Activated CD8-positive, alpha-beta memory T cell treated with anti-CD3 and anti-CD28 coated beads, Interleukin-2, amount 50 U/mL, for 1 hour (primary cell): ENCODE measurements at regions not wholly inside any gene's neighbourhood (a gene's known extent, or its start where the extent isn't known, plus 50 kb on each side); places are given as distances from the start of the nearest gene placed in this dataset.

ENCODE experiments used
- DNase-seq: peaks from one replicate; pipeline ENCODE4 v3.0.0-alpha.2; 2020; ENCODE audit errors: extremely low read depth

DNA sequence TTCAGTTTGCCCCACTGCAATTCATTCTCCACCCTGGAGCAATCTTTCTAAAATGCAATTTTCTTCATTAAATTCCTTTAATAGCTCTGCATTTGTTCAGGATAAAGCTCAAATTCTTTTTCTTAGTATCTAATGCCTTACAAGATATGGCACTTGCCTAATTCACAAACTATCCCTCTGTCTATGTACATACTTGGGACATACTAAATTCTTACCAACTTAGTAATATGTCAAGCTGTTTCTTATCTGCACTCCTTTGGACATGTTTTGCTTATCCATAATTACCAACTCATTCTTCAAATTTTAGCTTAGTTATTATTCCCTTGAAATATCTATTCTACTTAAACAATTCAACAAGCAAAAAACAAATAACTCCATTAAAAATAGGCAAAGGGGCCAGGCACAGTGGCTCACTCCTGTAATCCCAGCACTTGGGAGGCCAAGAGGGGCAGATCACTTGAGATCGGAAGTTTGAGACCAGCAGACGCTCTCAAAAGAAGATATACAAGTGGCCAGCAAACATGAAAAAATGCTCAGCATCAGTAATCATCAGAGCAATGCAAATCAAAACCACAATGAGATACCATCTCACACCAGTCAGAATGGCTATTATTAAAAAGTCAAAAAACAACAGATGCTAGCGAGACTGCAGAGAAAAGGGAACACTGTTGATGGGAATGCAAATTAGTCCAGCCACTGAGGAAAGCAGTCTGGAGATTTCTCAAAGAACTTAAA lies 96.9 kb downstream of the FAM76B start:
- DNase-seq, result no peak

- DNase-seq, result no peak
Observed at GRCh38 chr11:95690100-95690499, 99.5 kb downstream of the FAM76B start.

GRCh38 chr11:95688501-95689222 lies 100.9 kb downstream of the FAM76B start:
- DNase-seq, result no peak

- no peak for DNase-seq
Observed at GRCh38 chr11:95688015-95688414, 101.6 kb downstream of the FAM76B start.

- no peak for DNase-seq
Observed at GRCh38 chr11:95686265-95686664, 103.3 kb downstream of the FAM76B start.

- DNase-seq, result no peak
Observed at GRCh38 chr11:95684701-95685100, 104.9 kb downstream of the FAM76B start.

- no peak for DNase-seq
Observed at GRCh38 chr11:95684170-95684569, 105.4 kb downstream of the FAM76B start.

DNA sequence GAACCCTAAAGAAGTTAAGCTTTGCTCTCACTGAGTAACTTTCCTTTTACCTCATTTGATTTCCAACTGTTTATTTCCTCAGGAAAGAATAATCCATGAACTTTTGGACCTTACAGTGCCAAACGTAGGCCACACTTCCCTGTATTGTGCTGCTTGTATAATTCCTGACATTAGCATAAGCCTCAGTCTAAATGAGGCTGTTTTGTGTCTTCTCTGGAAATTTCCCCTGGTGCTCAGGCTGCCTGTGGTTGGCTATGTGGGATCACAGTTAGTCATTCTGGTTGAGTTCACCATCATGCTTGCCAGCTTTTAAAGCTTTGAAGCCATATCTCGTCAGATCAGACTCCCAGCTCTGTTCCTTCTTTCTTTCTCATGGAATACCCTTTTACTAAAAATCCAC lies 107.0 kb downstream of the FAM76B start:
- DNase-seq, result no peak

GRCh38 chr11:95680169-95680929 lies 109.2 kb downstream of the FAM76B start:
- no peak for DNase-seq

- no peak for DNase-seq
Observed at GRCh38 chr11:95678988-95679387, 110.6 kb downstream of the FAM76B start.

GRCh38 chr11:95676308-95676707 lies 113.3 kb downstream of the FAM76B start:
- DNase-seq, result no peak

DNA sequence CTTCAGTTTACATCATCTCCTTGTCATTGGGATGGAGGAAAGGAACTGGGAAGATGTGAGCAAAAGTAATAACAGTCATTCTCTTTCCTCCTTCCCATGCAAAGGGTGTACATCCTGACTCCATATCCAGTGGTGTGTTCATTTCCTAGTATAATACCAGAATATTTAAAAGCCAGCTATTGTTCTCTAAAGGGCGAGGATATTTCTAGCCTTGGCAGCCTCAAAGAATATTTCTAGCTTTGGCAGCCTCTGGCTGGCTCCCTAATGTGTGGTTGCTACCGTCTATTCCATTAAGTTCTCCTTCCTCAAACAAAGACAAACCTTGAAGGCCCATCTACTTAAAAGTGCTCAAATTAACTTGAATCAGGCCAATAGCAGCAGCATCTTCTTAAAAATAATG lies 114.0 kb downstream of the FAM76B start:
- no peak for DNase-seq

DNA sequence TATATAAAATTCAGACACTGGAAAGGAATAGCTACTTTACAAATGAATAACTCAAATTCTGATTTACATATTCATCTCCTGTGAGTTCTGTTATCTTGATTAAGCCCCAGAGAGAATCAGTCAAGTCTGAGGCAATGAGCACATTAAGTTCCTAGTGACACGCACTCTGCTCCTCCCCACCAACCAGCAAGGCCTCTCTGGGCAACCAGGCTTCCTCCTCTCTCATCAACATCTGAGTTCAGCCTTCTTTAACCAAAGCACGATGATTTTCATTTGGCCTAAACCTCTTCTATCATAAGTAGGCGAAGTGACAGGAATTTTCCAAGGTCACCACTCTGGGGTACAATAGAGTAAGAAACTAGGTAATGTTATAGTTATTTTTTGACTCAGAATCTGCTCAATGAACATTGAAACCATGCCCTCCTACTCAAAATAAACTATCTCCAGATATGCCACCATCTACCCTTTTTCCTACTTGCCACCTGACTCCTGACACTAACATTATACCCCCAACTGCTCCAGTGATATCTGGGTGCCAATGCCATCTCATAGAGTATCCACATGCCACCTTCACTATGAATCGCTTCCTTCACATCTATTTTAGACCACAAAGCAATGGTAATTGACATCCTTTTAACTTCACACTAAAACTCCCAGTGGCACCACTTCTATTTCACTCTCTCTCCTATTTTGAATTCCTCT lies 114.8 kb downstream of the FAM76B start:
- no peak for DNase-seq

DNA sequence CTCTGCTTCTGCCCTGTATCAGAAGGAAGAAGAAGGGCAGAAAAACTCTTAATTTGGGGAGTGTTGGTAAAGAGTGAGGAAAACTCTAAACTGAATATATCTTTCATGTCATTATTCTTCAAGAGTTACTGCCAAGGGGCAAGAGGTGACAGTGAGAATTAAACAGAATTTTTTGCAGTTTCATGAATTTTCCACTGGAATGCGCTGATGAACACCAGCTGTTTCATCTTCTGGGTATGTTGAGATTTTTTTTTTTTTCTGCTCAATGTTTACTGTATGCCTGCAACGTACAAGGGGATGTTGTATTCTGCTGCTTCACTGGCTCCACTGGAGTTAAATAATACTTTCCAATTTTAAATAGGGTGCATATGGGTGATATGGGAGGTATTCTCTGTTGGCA lies 117.8 kb downstream of the FAM76B start:
- no peak for DNase-seq

DNA sequence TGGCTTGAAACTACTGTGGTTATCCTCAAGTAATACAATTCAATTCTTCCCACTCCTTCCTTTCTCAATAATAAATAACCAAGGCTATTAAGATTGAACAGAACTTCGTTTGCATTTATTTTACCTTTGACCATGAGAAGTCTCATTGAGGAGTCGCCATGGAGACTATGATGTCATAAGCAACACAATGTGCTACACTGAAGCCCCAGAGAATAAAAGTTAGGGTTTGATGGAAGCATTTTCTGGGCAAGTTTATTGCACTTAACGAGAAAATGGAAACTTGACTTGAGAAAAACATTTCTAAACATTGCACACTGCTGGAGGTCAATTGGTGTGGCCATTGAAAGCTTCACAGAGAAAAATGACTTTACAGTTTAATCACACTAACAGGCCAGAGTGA lies 121.5 kb downstream of the FAM76B start:
- no peak for DNase-seq

- no peak for DNase-seq
Observed at GRCh38 chr11:95661162-95661561, 128.4 kb downstream of the FAM76B start.

DNA sequence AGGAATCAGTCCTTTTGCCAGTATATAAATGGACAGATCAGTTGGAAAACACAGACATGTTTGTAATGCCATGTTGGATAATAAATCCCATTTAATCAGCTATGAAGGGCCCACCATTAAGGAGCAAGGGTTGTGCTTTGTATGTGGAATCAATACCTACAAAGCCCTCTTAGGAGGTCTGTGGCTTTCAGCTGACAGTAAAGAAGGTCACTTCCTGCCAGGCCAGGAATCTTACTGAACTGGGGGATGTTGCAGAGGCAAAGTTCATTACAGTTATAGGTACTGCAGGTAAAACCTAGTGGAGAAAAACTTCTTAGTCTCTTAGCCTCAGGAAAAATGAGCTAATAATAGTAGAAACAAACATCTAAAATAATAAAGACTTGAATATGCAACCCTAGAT lies 129.5 kb downstream of the FAM76B start:
- no peak for DNase-seq

DNA sequence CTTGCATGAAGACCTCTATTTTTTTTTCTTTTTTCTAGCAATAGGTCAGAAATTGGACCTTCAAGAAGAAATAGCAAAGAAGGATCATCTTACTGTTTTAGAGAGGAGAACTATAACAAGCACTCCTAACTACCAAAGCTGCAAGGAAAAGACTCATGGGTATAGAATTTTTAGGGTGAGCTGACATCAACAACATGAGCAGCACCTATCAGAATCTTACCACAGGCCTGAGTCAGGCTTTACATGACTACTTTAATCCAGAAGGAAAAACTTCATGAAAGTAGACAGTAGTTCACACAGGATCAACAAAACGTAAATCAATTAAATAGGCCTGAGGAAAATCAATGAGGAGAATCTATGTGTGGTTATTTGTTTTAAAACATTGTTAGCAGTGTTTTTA lies 130.5 kb downstream of the FAM76B start:
- DNase-seq, result no peak

- DNase-seq, result no peak
Observed at GRCh38 chr11:95655536-95655935, 134.0 kb downstream of the FAM76B start.

- DNase-seq, result no peak
Observed at GRCh38 chr11:95653680-95654079, 135.9 kb downstream of the FAM76B start.

GRCh38 chr11:95653099-95653498 lies 136.5 kb downstream of the FAM76B start:
- no peak for DNase-seq

- no peak for DNase-seq
Observed at GRCh38 chr11:95652002-95652472, 137.5 kb downstream of the FAM76B start.
